Endothelial cell of umbilical vein (primary cell): ENCODE measurements at regions not wholly inside any gene's neighbourhood (a gene's known extent, or its start where the extent isn't known, plus 50 kb on each side); places are given as distances from the start of the nearest gene placed in this dataset.

Source experiments
- CTCF ChIP-seq, 2 donors: IDR thresholded peaks; 1 replicate in 1 of 2; 2 replicates in 1 of 2; pipeline ENCODE4 v1.5.1; 2011; ENCODE audit warnings: low read length in 2 of 2, mild to moderate bottlenecking in 2 of 2, moderate library complexity in 2 of 2, control low read depth in 1 of 2, inconsistent platforms in 1 of 2, low read depth in 1 of 2; ENCODE audit not compliant: insufficient read depth in 1 of 2; ENCODE audit errors: extremely low read depth in 1 of 2
- EZH2 ChIP-seq: IDR thresholded peaks from 2 replicates; pipeline ENCODE4 v1.6.1; 2012; ENCODE audit warnings: borderline replicate concordance, low read depth, mild to moderate bottlenecking, moderate library complexity, low read length, inconsistent platforms; ENCODE audit not compliant: severe bottlenecking
- FOS ChIP-seq: IDR thresholded peaks from 2 replicates; pipeline ENCODE4 v1.6.1; 2011; ENCODE audit warnings: mild to moderate bottlenecking, low read length, moderate library complexity, borderline replicate concordance; ENCODE audit not compliant: insufficient read depth
- GATA2 ChIP-seq: IDR thresholded peaks from 2 replicates; pipeline ENCODE4 v1.7.0; 2011; ENCODE audit warnings: low read depth, mild to moderate bottlenecking, moderate library complexity, mixed read lengths, low read length; ENCODE audit not compliant: insufficient read length, insufficient read depth
- JUN ChIP-seq: IDR thresholded peaks from 2 replicates; pipeline ENCODE4 v1.6.1; 2011; ENCODE audit warnings: borderline replicate concordance, low read depth; ENCODE audit not compliant: insufficient read length, insufficient read depth
- MAX ChIP-seq: IDR thresholded peaks from 2 replicates; pipeline ENCODE4 v1.6.1; 2011; ENCODE audit not compliant: insufficient read depth, insufficient read length
- MYC ChIP-seq: IDR thresholded peaks from one replicate; pipeline ENCODE4 v1.6.1; 2011; ENCODE audit warnings: mild to moderate bottlenecking, low read depth, low read length
- POLR2A ChIP-seq: IDR thresholded peaks from 2 replicates; pipeline ENCODE4 v1.6.1; 2012; ENCODE audit warnings: low read depth, mild to moderate bottlenecking, control low read depth, low read length
- POLR2AphosphoS5 ChIP-seq: IDR thresholded peaks from 2 replicates; pipeline ENCODE4 v1.6.1; 2012; ENCODE audit warnings: low read depth, mild to moderate bottlenecking, control low read depth, low read length, moderate library complexity; ENCODE audit not compliant: insufficient read depth

- TF ChIP-seq CTCF (IDR thresholded peaks at IDR 0.05; ENCODE audit: extremely low read depth in 1 of 2, insufficient read depth in 1 of 2, low read depth in 1 of 2, low read length in 2 of 2), result no peak
- no peak for TF ChIP-seq POLR2A
- no peak for TF ChIP-seq EZH2
- no peak for TF ChIP-seq POLR2AphosphoS5
- no peak for TF ChIP-seq MAX
- no peak for TF ChIP-seq JUN
- no peak for TF ChIP-seq MYC
- no peak for TF ChIP-seq GATA2
- no peak for TF ChIP-seq FOS
These were observed 77.3 kb upstream of the RPH3A start for GRCh38 chr12:112714166-112714710.
